GM12892 (cell line): ENCODE measurements at regions not wholly inside any gene's neighbourhood (a gene's known extent, or its start where the extent isn't known, plus 50 kb on each side); places are given as distances from the start of the nearest gene placed in this dataset.

Source experiments
- DNase-seq: peaks from one replicate; pipeline ENCODE4 v3.0.0; 2011; ENCODE audit not compliant: insufficient read length
- FAIRE-seq: peaks from 2 replicates; lab custom pipeline; 2011; peaks lifted over from hg19 to GRCh38; lab: Jason Lieb, UNC
- POLR2A ChIP-seq: IDR thresholded peaks from 2 replicates; pipeline ENCODE4 v1.6.1; 2011; ENCODE audit warnings: low read depth, low read length, control low read depth
- POLR2AphosphoS5 ChIP-seq: IDR thresholded peaks from 2 replicates; pipeline ENCODE4 v1.6.1; 2011; ENCODE audit warnings: low read depth, low read length, control low read depth
- TAF1 ChIP-seq: IDR thresholded peaks from 2 replicates; pipeline ENCODE4 v1.6.1; 2011; ENCODE audit warnings: low read depth, mild to moderate bottlenecking, control low read depth, low read length, borderline replicate concordance

GRCh38 chr11:129324533-129325175, 51.0 kb upstream of the BARX2 start:
- FAIRE-seq (no peak), DNase-seq (no peak)
- TF ChIP-seq POLR2AphosphoS5: no peak
- TF ChIP-seq POLR2A: no peak
- no peak for TF ChIP-seq TAF1

GRCh38 chr11:129323896-129324502, 51.6 kb upstream of the BARX2 start:
- FAIRE-seq (no peak), DNase-seq (no peak)
- no peak for TF ChIP-seq TAF1
- no peak for TF ChIP-seq POLR2AphosphoS5
- TF ChIP-seq POLR2A: no peak

GRCh38 chr11:129322941-129323340, 52.7 kb upstream of the BARX2 start:
- TF ChIP-seq TAF1 (no peak), POLR2AphosphoS5 (no peak), POLR2A (no peak)
- no peak for FAIRE-seq
- DNase-seq: no peak

GRCh38 chr11:129321076-129321475, 54.6 kb upstream of the BARX2 start:
- TF ChIP-seq POLR2AphosphoS5: no peak
- TF ChIP-seq TAF1: no peak
- TF ChIP-seq POLR2A: no peak
- FAIRE-seq: no peak
- no peak for DNase-seq

GRCh38 chr11:129320494-129320893, 55.2 kb upstream of the BARX2 start:
- FAIRE-seq (no peak), DNase-seq (no peak)
- TF ChIP-seq POLR2AphosphoS5: no peak
- no peak for TF ChIP-seq POLR2A
- TF ChIP-seq TAF1: no peak

- FAIRE-seq (no peak), DNase-seq (no peak)
- no peak for TF ChIP-seq TAF1
- no peak for TF ChIP-seq POLR2A
- no peak for TF ChIP-seq POLR2AphosphoS5
Measured at GRCh38 chr11:129319751-129320150, 55.9 kb upstream of the BARX2 start.

- DNase-seq (no peak), FAIRE-seq (no peak)
- TF ChIP-seq POLR2A: no peak
- TF ChIP-seq TAF1: no peak
Measured at GRCh38 chr11:129319201-129319600, 56.4 kb upstream of the BARX2 start.

- TF ChIP-seq POLR2A: no peak
- TF ChIP-seq TAF1: no peak
- no peak for TF ChIP-seq POLR2AphosphoS5
- no peak for DNase-seq
- FAIRE-seq: no peak
Measured at GRCh38 chr11:129317571-129317970, 58.1 kb upstream of the BARX2 start.

- DNase-seq (no peak), FAIRE-seq (no peak)
- TF ChIP-seq POLR2A (no peak), POLR2AphosphoS5 (no peak)
Measured at GRCh38 chr11:129316781-129317180, 58.9 kb upstream of the BARX2 start.

- DNase-seq (no peak), FAIRE-seq (no peak)
- TF ChIP-seq POLR2A: no peak
Measured at GRCh38 chr11:129315781-129316579, 59.7 kb upstream of the BARX2 start.

- DNase-seq (no peak), FAIRE-seq (no peak)
- TF ChIP-seq POLR2A (no peak), TAF1 (no peak), POLR2AphosphoS5 (no peak)
Measured at GRCh38 chr11:129314371-129314770, 61.3 kb upstream of the BARX2 start.

GRCh38 chr11:129313541-129314297, 61.9 kb upstream of the BARX2 start:
- no peak for DNase-seq
- TF ChIP-seq POLR2A: no peak
- no peak for TF ChIP-seq POLR2AphosphoS5
- TF ChIP-seq TAF1: no peak
- FAIRE-seq: no peak
